Cardiac fibroblast (primary cell): ENCODE measurements at regions not wholly inside any gene's neighbourhood (a gene's known extent, or its start where the extent isn't known, plus 50 kb on each side); places are given as distances from the start of the nearest gene placed in this dataset.

ENCODE experiments used
- DNase-seq, 2 donors: peaks; one replicate each; pipeline versions ENCODE4 v3.0.0 to v3.0.0-alpha.2; 2010; ENCODE audit warnings: low read depth in 2 of 2
- H3K4me3 ChIP-seq, 2 donors: replicated peaks in 1 of 2; 1 replicate in 1 of 2; 2 replicates in 1 of 2; pipeline ENCODE4 v1.5.1; 2011; ENCODE audit warnings: low read depth in 2 of 2, low read length in 2 of 2, mild to moderate bottlenecking in 2 of 2, moderate library complexity in 1 of 2
- CTCF ChIP-seq: IDR thresholded peaks from one replicate; pipeline ENCODE4 v1.5.1; 2011; ENCODE audit warnings: low read depth, mild to moderate bottlenecking, low read length, inconsistent platforms

- no peak overlapping the region for H3K4me3 ChIP-seq
- DNase-seq, result no peak
- TF ChIP-seq CTCF, result no peak
These were observed 499.7 kb downstream of the BCL11A start for GRCh38 chr2:60053791-60054190.

GRCh38 chr2:60052601-60053000 is 500.9 kb downstream of the BCL11A start:
- DNase-seq, result no peak
- no peak overlapping the region for H3K4me3 ChIP-seq
- no peak for TF ChIP-seq CTCF

- TF ChIP-seq CTCF, result no peak
- no peak overlapping the region for H3K4me3 ChIP-seq
- DNase-seq, result no peak
These were observed 501.5 kb downstream of the BCL11A start for GRCh38 chr2:60051991-60052390.

GRCh38 chr2:60047944-60048525 is 505.4 kb downstream of the BCL11A start:
- no peak for DNase-seq
- TF ChIP-seq CTCF, result no peak
- H3K4me3 ChIP-seq, result no peak overlapping the region

GRCh38 chr2:60047347-60047746 is 506.1 kb downstream of the BCL11A start:
- no peak for TF ChIP-seq CTCF
- no peak for DNase-seq
- no peak overlapping the region for H3K4me3 ChIP-seq

GRCh38 chr2:60046529-60046928 is 506.9 kb downstream of the BCL11A start:
- TF ChIP-seq CTCF, result no peak
- no peak for DNase-seq
- no peak overlapping the region for H3K4me3 ChIP-seq

- H3K4me3 ChIP-seq, result no peak overlapping the region
- TF ChIP-seq CTCF, result no peak
- DNase-seq, result no peak
These were observed 508.0 kb downstream of the BCL11A start for GRCh38 chr2:60045456-60045855.
